Keratinocyte (primary cell): ENCODE measurements at regions not wholly inside any gene's neighbourhood (a gene's known extent, or its start where the extent isn't known, plus 50 kb on each side); places are given as distances from the start of the nearest gene placed in this dataset.
"Not testable (repeated sequence)": the region's sequence is repeated elsewhere in the genome, so short reads cannot be mapped to it uniquely, and the experiment has no call there.

Experiments
- DNase-seq: peaks from one replicate; pipeline ENCODE4 v3.0.0-alpha.2; 2011; ENCODE audit warnings: low read depth, missing footprints, low spot score
- FAIRE-seq: peaks from 2 replicates; lab custom pipeline; 2011; peaks lifted over from hg19 to GRCh38; lab: Jason Lieb, UNC
- H2AFZ ChIP-seq: 2 replicates; pipeline ENCODE4 v1.6.0; 2012; ENCODE audit warnings: low read length, control low read depth, inconsistent platforms; ENCODE audit not compliant: control insufficient read depth
- H3K27ac ChIP-seq: 2 replicates; pipeline ENCODE4 v1.5.1; 2011; ENCODE audit warnings: low read length; ENCODE audit not compliant: control insufficient read depth, insufficient read depth
- H3K27me3 ChIP-seq: 3 replicates; pipeline ENCODE4 v1.6.0; 2011; ENCODE audit warnings: low read length; ENCODE audit not compliant: control insufficient read depth, insufficient read depth; ENCODE audit errors: extremely low read depth
- H3K36me3 ChIP-seq, 2 experiments: 2 replicates in 1 of 2; 3 replicates in 1 of 2; pipeline ENCODE4 v1.5.1; 2011; ENCODE audit warnings: low read length in 2 of 2, mild to moderate bottlenecking in 1 of 2; ENCODE audit not compliant: control insufficient read depth in 2 of 2, insufficient read depth in 2 of 2; ENCODE audit errors: extremely low read depth in 1 of 2
- H3K4me1 ChIP-seq: 3 replicates; pipeline ENCODE4 v1.5.1; 2011; ENCODE audit warnings: low read length; ENCODE audit not compliant: control insufficient read depth, insufficient read depth; ENCODE audit errors: extremely low read depth
- H3K4me2 ChIP-seq: 3 replicates; pipeline ENCODE4 v1.6.0; 2011; ENCODE audit warnings: low read depth, low read length; ENCODE audit not compliant: control insufficient read depth, insufficient read depth; ENCODE audit errors: extremely low read depth
- H3K4me3 ChIP-seq, 3 experiments: fragments of 200-600 bp in 1 of 3; sonication (generic) in 1 of 3; 2 replicates in 2 of 3; 3 replicates in 1 of 3; pipeline ENCODE4 v1.5.1; 2011 to 2016; ENCODE audit warnings: low read length in 3 of 3, mild to moderate bottlenecking in 3 of 3, control low read depth in 2 of 3, inconsistent platforms in 1 of 3, low read depth in 1 of 3, mixed read lengths in 1 of 3, mixed run types in 1 of 3, moderate library complexity in 1 of 3; ENCODE audit not compliant: control insufficient read depth in 2 of 3, insufficient read depth in 2 of 3; ENCODE audit errors: extremely low read depth in 1 of 3
- H3K79me2 ChIP-seq: 2 replicates; pipeline ENCODE4 v1.6.0; 2012; ENCODE audit warnings: low read length; ENCODE audit not compliant: control insufficient read depth, insufficient read depth
- H3K9ac ChIP-seq: 3 replicates; pipeline ENCODE4 v1.6.0; 2011; ENCODE audit warnings: low read length; ENCODE audit not compliant: control insufficient read depth, insufficient read depth; ENCODE audit errors: extremely low read depth
- H3K9me1 ChIP-seq: 3 replicates; pipeline ENCODE4 v1.6.0; 2011; ENCODE audit warnings: low read length; ENCODE audit not compliant: control insufficient read depth, insufficient read depth; ENCODE audit errors: extremely low read depth
- H3K9me3 ChIP-seq: 2 replicates; pipeline ENCODE4 v1.5.1; 2012; ENCODE audit warnings: low read depth, low read length; ENCODE audit not compliant: control insufficient read depth
- H4K20me1 ChIP-seq: 3 replicates; pipeline ENCODE4 v1.6.0; 2011; ENCODE audit warnings: low read length; ENCODE audit not compliant: control insufficient read depth, insufficient read depth; ENCODE audit errors: extremely low read depth
- dilution Hi-C: fragments of 300-500 bp; cut with MboI; formaldehyde crosslinking; loops from one replicate; pipeline ENCODE4 v1.7.0; 2020; ENCODE audit warnings: low sequenced_read_pairs; ENCODE audit not compliant: extremely low pct_ligation_motif_present

GRCh38 chr15:101953993-101954392 lies 142.0 kb downstream of the OR4F15 start:
- dilution Hi-C loops, H4K20me1 ChIP-seq, H3K4me2 ChIP-seq, H3K4me1 ChIP-seq, H3K27ac ChIP-seq, DNase-seq, H3K4me3 ChIP-seq, H3K9me3 ChIP-seq, H2AFZ ChIP-seq, H3K9ac ChIP-seq, FAIRE-seq, H3K27me3 ChIP-seq, H3K36me3 ChIP-seq, H3K9me1 ChIP-seq, H3K79me2 ChIP-seq: not testable (repeated sequence)

GRCh38 chr15:101955840-101956239 lies 143.8 kb downstream of the OR4F15 start:
- H4K20me1 ChIP-seq, H3K9ac ChIP-seq, H3K27ac ChIP-seq, DNase-seq, H3K9me1 ChIP-seq, H3K9me3 ChIP-seq, FAIRE-seq, H3K27me3 ChIP-seq, H3K4me3 ChIP-seq, H3K36me3 ChIP-seq, H3K4me1 ChIP-seq, dilution Hi-C loops, H3K79me2 ChIP-seq: not testable (repeated sequence)
- Histone ChIP-seq H3K4me2 (peak overlapping the region; percentile 27), H2AFZ (peak overlapping the region; percentile 69)

DNA sequence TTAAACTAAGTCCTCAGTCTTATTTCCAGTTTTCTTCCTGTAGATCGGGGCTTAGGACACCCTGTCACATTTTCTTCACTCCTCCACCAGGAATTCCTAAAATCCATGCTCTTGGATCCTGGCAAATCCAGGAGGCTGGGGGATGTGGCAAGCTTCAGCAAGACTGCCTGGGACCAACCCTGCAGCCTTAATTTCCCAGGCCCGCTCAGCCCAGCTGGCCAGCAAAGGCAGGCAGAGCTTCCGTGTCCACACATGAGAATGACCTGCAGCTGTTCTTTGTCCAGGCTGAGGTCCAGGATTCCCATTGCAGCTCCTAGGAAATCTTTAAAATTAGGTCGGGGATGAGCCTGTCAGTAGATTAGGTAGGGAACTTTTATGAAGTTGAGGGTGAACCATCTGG lies 146.7 kb downstream of the OR4F15 start:
- FAIRE-seq, H4K20me1 ChIP-seq, dilution Hi-C loops: not testable (repeated sequence)

DNA sequence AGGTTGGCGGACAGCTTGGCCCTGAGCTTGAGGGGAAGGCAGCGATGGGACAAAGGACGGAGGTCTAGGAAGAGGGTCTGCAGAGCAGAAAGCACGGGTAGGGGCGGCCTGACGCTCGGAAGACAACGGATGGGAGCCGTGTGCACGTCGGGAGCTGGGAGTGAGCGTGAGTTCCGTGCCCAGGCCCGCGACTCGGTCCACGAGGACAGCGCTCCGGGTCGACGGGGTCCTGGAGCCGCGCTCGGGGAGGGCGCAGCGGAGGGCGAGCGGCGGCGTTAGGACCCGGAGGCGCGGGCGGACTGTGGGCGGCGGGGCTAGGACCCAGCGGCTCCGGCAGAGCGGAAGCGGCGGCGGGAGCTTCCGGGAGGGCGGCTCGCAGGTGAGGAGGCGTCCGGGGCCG lies 149.3 kb downstream of the OR4F15 start:
- H3K4me2 ChIP-seq, DNase-seq, H3K27me3 ChIP-seq, H3K9ac ChIP-seq, H4K20me1 ChIP-seq, H3K36me3 ChIP-seq, H3K27ac ChIP-seq, H3K4me1 ChIP-seq, H2AFZ ChIP-seq, H3K9me1 ChIP-seq, H3K79me2 ChIP-seq, FAIRE-seq, dilution Hi-C loops, H3K9me3 ChIP-seq, H3K4me3 ChIP-seq: not testable (repeated sequence)

More for the DNA sequence above, 146.7 kb downstream of the OR4F15 start:
- not testable (repeated sequence) for H2AFZ ChIP-seq, H3K9me1 ChIP-seq, H3K36me3 ChIP-seq, H3K4me3 ChIP-seq, DNase-seq, H3K27ac ChIP-seq, H3K9me3 ChIP-seq, H3K9ac ChIP-seq, H3K79me2 ChIP-seq, H3K27me3 ChIP-seq, H3K4me2 ChIP-seq, H3K4me1 ChIP-seq

DNA sequence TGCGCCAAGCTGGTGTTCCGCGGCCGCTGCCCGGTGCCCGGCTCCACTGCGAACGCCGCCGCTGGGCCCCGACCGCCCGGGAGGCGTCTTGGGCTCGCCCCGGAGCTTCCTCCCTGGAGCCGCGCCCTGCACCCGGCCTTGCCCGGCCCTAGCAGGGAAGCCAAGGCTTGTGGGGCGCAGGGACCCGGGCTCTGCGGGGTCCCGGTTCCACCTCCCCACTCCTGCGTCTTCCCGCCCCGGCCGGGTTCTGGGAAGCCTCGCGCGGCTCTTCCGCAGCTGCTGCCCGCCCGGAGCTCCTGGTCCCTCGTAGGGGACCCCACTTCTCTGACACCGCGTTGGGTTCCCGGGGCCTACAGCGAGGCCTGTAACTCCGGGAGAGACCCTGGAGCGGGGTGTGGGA lies 149.8 kb downstream of the OR4F15 start:
- H3K4me3 ChIP-seq, H3K27ac ChIP-seq, H3K79me2 ChIP-seq, FAIRE-seq, H3K27me3 ChIP-seq, H3K4me1 ChIP-seq, H4K20me1 ChIP-seq, dilution Hi-C loops, H3K4me2 ChIP-seq, H3K9me1 ChIP-seq, H3K9ac ChIP-seq, H3K9me3 ChIP-seq, H3K36me3 ChIP-seq, DNase-seq, H2AFZ ChIP-seq: not testable (repeated sequence)
